Keratinocyte (primary cell): ENCODE measurements at regions not wholly inside any gene's neighbourhood (a gene's known extent, or its start where the extent isn't known, plus 50 kb on each side); places are given as distances from the start of the nearest gene placed in this dataset.

Experiments
- DNase-seq: peaks from one replicate; pipeline ENCODE4 v3.0.0-alpha.2; 2011; ENCODE audit warnings: low read depth, missing footprints, low spot score
- FAIRE-seq: peaks from 2 replicates; lab custom pipeline; 2011; peaks lifted over from hg19 to GRCh38; lab: Jason Lieb, UNC
- H2AFZ ChIP-seq: 2 replicates; pipeline ENCODE4 v1.6.0; 2012; ENCODE audit warnings: low read length, control low read depth, inconsistent platforms; ENCODE audit not compliant: control insufficient read depth
- H3K27ac ChIP-seq: 2 replicates; pipeline ENCODE4 v1.5.1; 2011; ENCODE audit warnings: low read length; ENCODE audit not compliant: control insufficient read depth, insufficient read depth
- H3K27me3 ChIP-seq: 3 replicates; pipeline ENCODE4 v1.6.0; 2011; ENCODE audit warnings: low read length; ENCODE audit not compliant: control insufficient read depth, insufficient read depth; ENCODE audit errors: extremely low read depth
- H3K36me3 ChIP-seq, 2 experiments: 2 replicates in 1 of 2; 3 replicates in 1 of 2; pipeline ENCODE4 v1.5.1; 2011; ENCODE audit warnings: low read length in 2 of 2, mild to moderate bottlenecking in 1 of 2; ENCODE audit not compliant: control insufficient read depth in 2 of 2, insufficient read depth in 2 of 2; ENCODE audit errors: extremely low read depth in 1 of 2
- H3K4me1 ChIP-seq: 3 replicates; pipeline ENCODE4 v1.5.1; 2011; ENCODE audit warnings: low read length; ENCODE audit not compliant: control insufficient read depth, insufficient read depth; ENCODE audit errors: extremely low read depth
- H3K4me2 ChIP-seq: 3 replicates; pipeline ENCODE4 v1.6.0; 2011; ENCODE audit warnings: low read depth, low read length; ENCODE audit not compliant: control insufficient read depth, insufficient read depth; ENCODE audit errors: extremely low read depth
- H3K4me3 ChIP-seq, 3 experiments: fragments of 200-600 bp in 1 of 3; sonication (generic) in 1 of 3; 2 replicates in 2 of 3; 3 replicates in 1 of 3; pipeline ENCODE4 v1.5.1; 2011 to 2016; ENCODE audit warnings: low read length in 3 of 3, mild to moderate bottlenecking in 3 of 3, control low read depth in 2 of 3, inconsistent platforms in 1 of 3, low read depth in 1 of 3, mixed read lengths in 1 of 3, mixed run types in 1 of 3, moderate library complexity in 1 of 3; ENCODE audit not compliant: control insufficient read depth in 2 of 3, insufficient read depth in 2 of 3; ENCODE audit errors: extremely low read depth in 1 of 3
- H3K79me2 ChIP-seq: 2 replicates; pipeline ENCODE4 v1.6.0; 2012; ENCODE audit warnings: low read length; ENCODE audit not compliant: control insufficient read depth, insufficient read depth
- H3K9ac ChIP-seq: 3 replicates; pipeline ENCODE4 v1.6.0; 2011; ENCODE audit warnings: low read length; ENCODE audit not compliant: control insufficient read depth, insufficient read depth; ENCODE audit errors: extremely low read depth
- H3K9me1 ChIP-seq: 3 replicates; pipeline ENCODE4 v1.6.0; 2011; ENCODE audit warnings: low read length; ENCODE audit not compliant: control insufficient read depth, insufficient read depth; ENCODE audit errors: extremely low read depth
- H3K9me3 ChIP-seq: 2 replicates; pipeline ENCODE4 v1.5.1; 2012; ENCODE audit warnings: low read depth, low read length; ENCODE audit not compliant: control insufficient read depth
- H4K20me1 ChIP-seq: 3 replicates; pipeline ENCODE4 v1.6.0; 2011; ENCODE audit warnings: low read length; ENCODE audit not compliant: control insufficient read depth, insufficient read depth; ENCODE audit errors: extremely low read depth
- EZH2 ChIP-seq: IDR thresholded peaks from one replicate; pipeline ENCODE4 v1.6.1; 2012; ENCODE audit warnings: inconsistent platforms, mild to moderate bottlenecking, low read length, moderate library complexity
- dilution Hi-C: fragments of 300-500 bp; cut with MboI; formaldehyde crosslinking; loops from one replicate; pipeline ENCODE4 v1.7.0; 2020; ENCODE audit warnings: low sequenced_read_pairs; ENCODE audit not compliant: extremely low pct_ligation_motif_present
- TF ChIP-seq, protein P1 (sequence below), 3 experiments: IDR thresholded peaks in 1 of 3; conservative IDR thresholded peaks in 1 of 3; optimal IDR thresholded peaks in 1 of 3; 2 replicates in 2 of 3; 3 replicates in 1 of 3; pipeline versions ENCODE3 to v1.5.1; 2011; ENCODE audit warnings: low read length in 3 of 3, mild to moderate bottlenecking in 3 of 3, moderate library complexity in 2 of 3, control low read depth in 1 of 3, inconsistent platforms in 1 of 3; ENCODE audit not compliant: insufficient read depth in 2 of 3; ENCODE audit errors: extremely low read depth in 1 of 3

DNA sequence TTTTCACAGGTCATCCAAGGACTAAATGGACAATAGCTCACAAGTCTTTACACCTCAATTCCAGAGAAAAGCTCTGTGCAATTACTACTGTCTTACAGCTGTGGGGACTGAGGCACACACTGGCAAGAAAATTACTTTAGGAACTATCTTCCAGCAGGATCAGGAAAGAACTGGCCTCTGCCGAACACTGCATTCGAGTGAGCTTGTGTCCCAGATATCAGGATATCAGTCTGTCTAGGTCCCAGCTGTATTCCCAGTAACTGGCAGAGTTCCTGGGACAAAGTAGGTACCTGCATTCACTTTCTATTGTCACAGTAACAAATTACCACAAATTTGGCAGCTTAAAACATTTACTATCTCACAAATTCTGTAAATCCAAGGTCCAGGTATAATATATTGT, 183.7 kb downstream of the IRS1 start:
- Histone ChIP-seq H3K27me3 (no peaks in the 10 kb centered on the region), H3K27ac (no peak overlapping the region), H3K4me3 (no peak overlapping the region), H4K20me1 (no peaks in the 10 kb centered on the region), H3K9ac (no peak overlapping the region), H3K9me1 (no peaks in the 10 kb centered on the region), H3K9me3 (no peaks in the 10 kb centered on the region), H3K79me2 (no peaks in the 10 kb centered on the region), H3K4me2 (no peak overlapping the region), H3K36me3 (peaks cover 0 to 1% of the 10 kb centered on the region in 2 experiments), H3K4me1 (peaks cover 10% of the 10 kb centered on the region), H2AFZ (no peak overlapping the region)
- FAIRE-seq (no peak), DNase-seq (no peak)
- TF ChIP-seq, protein P1, sequence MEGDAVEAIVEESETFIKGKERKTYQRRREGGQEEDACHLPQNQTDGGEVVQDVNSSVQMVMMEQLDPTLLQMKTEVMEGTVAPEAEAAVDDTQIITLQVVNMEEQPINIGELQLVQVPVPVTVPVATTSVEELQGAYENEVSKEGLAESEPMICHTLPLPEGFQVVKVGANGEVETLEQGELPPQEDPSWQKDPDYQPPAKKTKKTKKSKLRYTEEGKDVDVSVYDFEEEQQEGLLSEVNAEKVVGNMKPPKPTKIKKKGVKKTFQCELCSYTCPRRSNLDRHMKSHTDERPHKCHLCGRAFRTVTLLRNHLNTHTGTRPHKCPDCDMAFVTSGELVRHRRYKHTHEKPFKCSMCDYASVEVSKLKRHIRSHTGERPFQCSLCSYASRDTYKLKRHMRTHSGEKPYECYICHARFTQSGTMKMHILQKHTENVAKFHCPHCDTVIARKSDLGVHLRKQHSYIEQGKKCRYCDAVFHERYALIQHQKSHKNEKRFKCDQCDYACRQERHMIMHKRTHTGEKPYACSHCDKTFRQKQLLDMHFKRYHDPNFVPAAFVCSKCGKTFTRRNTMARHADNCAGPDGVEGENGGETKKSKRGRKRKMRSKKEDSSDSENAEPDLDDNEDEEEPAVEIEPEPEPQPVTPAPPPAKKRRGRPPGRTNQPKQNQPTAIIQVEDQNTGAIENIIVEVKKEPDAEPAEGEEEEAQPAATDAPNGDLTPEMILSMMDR (optimal IDR thresholded peaks at IDR 0.05 in 1 of 3, IDR thresholded peaks at IDR 0.05 in 1 of 3, conservative IDR thresholded peaks at IDR 0.05 in 1 of 3; ENCODE audit: extremely low read depth in 1 of 3, insufficient read depth in 2 of 3, low read length in 3 of 3), result no peak
- TF ChIP-seq EZH2, result no peak
- dilution Hi-C loops, result no loop called here

DNA sequence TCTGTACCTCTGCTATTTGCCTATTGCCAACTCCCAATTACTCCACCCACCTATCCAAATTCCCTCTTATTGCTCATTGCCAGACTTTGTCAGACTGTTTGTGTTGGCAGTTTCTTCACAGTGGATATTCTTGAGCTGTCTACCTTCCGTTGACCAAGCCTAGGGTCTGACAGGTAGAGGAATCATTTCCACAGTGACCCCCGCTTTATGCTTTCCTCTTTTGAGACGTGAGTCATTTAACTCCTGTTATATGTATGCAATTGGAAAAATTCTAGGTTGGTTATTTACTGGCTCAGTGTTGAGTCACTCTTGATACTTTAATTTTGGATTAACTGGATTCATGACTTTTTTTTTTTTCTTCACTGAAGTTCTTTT, 187.7 kb downstream of the IRS1 start:
- TF ChIP-seq, protein P1 (optimal IDR thresholded peaks at IDR 0.05 in 1 of 3, IDR thresholded peaks at IDR 0.05 in 1 of 3, conservative IDR thresholded peaks at IDR 0.05 in 1 of 3; ENCODE audit: extremely low read depth in 1 of 3, insufficient read depth in 2 of 3, low read length in 3 of 3), result no peak
- TF ChIP-seq EZH2, result no peak
- Histone ChIP-seq H3K79me2 (no peaks in the 10 kb centered on the region), H3K4me2 (no peak overlapping the region), H3K9me1 (no peaks in the 10 kb centered on the region), H3K9ac (no peak overlapping the region), H3K4me1 (peaks cover 10% of the 10 kb centered on the region), H3K36me3 (no peaks in the 10 kb centered on the region), H4K20me1 (no peaks in the 10 kb centered on the region), H3K4me3 (no peak overlapping the region), H3K27me3 (no peaks in the 10 kb centered on the region), H3K27ac (no peak overlapping the region), H2AFZ (no peak overlapping the region), H3K9me3 (no peaks in the 10 kb centered on the region)
- dilution Hi-C loops, result no loop called here
- DNase-seq (peak; percentile 2), FAIRE-seq (no peak)
